Gastroesophageal sphincter (tissue), 3 donors: ENCODE measurements at regions not wholly inside any gene's neighbourhood (a gene's known extent, or its start where the extent isn't known, plus 50 kb on each side); places are given as distances from the start of the nearest gene placed in this dataset.

Experiments used
- CTCF ChIP-seq, 4 experiments: fragments of 200-600 bp in 2 of 4; fragments of 450-650 bp in 2 of 4; sonication (generic) in 1 of 4; IDR thresholded peaks; one replicate each; pipeline ENCODE4 v1.5.1; 2017 to 2019; ENCODE audit warnings: antibody characterized with exemption in 4 of 4, mild to moderate bottlenecking in 2 of 4, moderate library complexity in 2 of 4
- EP300 ChIP-seq: sonication (generic); formaldehyde crosslinking; IDR thresholded peaks from one replicate; pipeline ENCODE4 v1.6.1; 2017; ENCODE audit warnings: antibody characterized with exemption, mild to moderate bottlenecking
- POLR2A ChIP-seq, 2 donors: fragments of 450-650 bp; IDR thresholded peaks; one replicate each; pipeline ENCODE4 v1.6.1; 2017; ENCODE audit warnings: antibody characterized with exemption in 2 of 2, mild to moderate bottlenecking in 2 of 2, moderate library complexity in 1 of 2

DNA sequence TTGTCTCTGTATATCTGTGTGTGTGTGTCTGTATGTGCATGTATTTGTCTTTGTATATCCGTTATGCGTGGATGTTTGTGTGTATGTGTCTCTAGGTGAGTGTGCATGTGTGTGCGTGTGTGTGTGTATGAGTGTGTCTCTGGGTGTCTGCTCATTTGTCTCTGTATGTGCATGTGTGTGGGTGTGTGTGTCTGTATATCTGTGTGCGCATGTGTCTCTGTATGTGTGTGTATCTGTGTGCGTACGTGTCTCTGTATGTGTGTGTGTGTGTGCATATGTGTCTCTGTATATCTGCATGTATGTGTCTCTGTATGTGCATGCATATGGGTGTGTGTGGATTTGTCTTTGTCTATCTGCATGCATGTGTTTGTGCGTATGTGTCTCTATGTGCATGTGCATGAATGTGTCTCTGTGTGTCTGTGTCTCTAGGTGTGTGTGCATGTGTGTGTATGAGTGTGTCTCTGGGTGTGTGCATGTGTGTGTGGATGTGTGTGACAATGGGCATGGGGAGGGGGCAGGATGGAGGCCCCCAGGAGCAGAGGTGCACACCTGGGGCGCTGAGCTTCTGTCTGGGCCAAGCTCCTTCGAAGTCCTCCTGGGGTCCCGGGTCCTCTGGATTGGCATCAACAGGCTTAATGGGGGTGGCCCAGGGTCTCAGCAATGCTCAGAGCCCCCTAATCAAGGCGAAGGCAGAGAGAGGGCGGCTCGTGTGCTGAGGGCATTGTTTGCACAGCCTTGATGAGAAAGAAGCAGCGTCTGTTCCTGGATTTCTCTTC is 373.4 kb upstream of the IRX4 start:
- TF ChIP-seq POLR2A (IDR thresholded peaks at IDR 0.05) (no peak), CTCF (IDR thresholded peaks at IDR 0.05) (no peak), EP300 (no peak)
